B cell (primary cell): ENCODE measurements at regions not wholly inside any gene's neighbourhood (a gene's known extent, or its start where the extent isn't known, plus 50 kb on each side); places are given as distances from the start of the nearest gene placed in this dataset.

Source experiments
- CTCF ChIP-seq: fragments of 200-600 bp; IDR thresholded peaks from one replicate; pipeline ENCODE4 v1.8.0; 2022; ENCODE audit warnings: antibody characterized with exemption, mild to moderate bottlenecking
- EZH2 ChIP-seq: IDR thresholded peaks from 2 replicates; pipeline ENCODE4 v1.6.1; 2012; ENCODE audit warnings: borderline replicate concordance, low read depth, mild to moderate bottlenecking, moderate library complexity, low read length; ENCODE audit not compliant: insufficient read depth, poor library complexity, severe bottlenecking

GRCh38 chr2:206855585-206856433, 83.5 kb upstream of the CPO start:
- no peak for TF ChIP-seq CTCF
- TF ChIP-seq EZH2: no peak
